ENCODE measurements at regions not wholly inside any gene's neighbourhood (a gene's known extent, or its start where the extent isn't known, plus 50 kb on each side); places are given as distances from the start of the nearest gene placed in this dataset.

GRCh38 chr13:68675209-68675608 lies 1432.4 kb upstream of the ATXN8OS start:
- intact Hi-C loops (cut with micrococcal nuclease): no loop called here
- Mint-ChIP-seq H3K27ac (no peak overlapping the region), H3K4me1 (no peaks in the 10 kb centered on the region), H3K27me3 (ENCODE audit: low read depth in 2 of 2) (no peaks in the 10 kb centered on the region), H3K36me3 (peaks cover 12% of the 10 kb centered on the region), H3K4me3 (no peak overlapping the region), H3K9me3 (peaks cover 13 to 17% of the 10 kb centered on the region in 2 donors)
- WGBS (ENCODE audit: insufficient coverage): 89% methylated on average over 1 of the region's 2 CpGs
- H3K27ac ChIP-seq (ENCODE audit: low read length): no peak overlapping the region
- no peaks in the 10 kb centered on the region for H3K4me1 ChIP-seq (ENCODE audit: control insufficient read depth, insufficient read depth, low read length)
- H3K27me3 ChIP-seq (ENCODE audit: control insufficient read depth, insufficient read depth, low read length): no peaks in the 10 kb centered on the region
- no peaks in the 10 kb centered on the region for H3K9me3 ChIP-seq (ENCODE audit: control insufficient read depth, insufficient read depth, low read length)
- ATAC-seq (no peak), DNase-seq (no peak)
- no peaks in the 10 kb centered on the region for H3K36me3 ChIP-seq (ENCODE audit: control insufficient read depth, insufficient read depth, low read length)
- H3K4me3 ChIP-seq (ENCODE audit: low read length): no peak overlapping the region
- no peak for TF ChIP-seq CTCF (IDR thresholded peaks at IDR 0.05)

- Mint-ChIP-seq H3K27ac (no peak overlapping the region), H3K9me3 (peaks cover 8 to 22% of the 10 kb centered on the region in 2 donors), H3K4me3 (no peak overlapping the region), H3K36me3 (no peaks in the 10 kb centered on the region), H3K27me3 (ENCODE audit: low read depth in 2 of 2) (no peaks in the 10 kb centered on the region), H3K4me1 (no peaks in the 10 kb centered on the region)
- intact Hi-C loops (cut with micrococcal nuclease): no loop called here
- no peaks in the 10 kb centered on the region for H3K4me1 ChIP-seq (ENCODE audit: control insufficient read depth, insufficient read depth, low read length)
- H3K9me3 ChIP-seq (ENCODE audit: control insufficient read depth, insufficient read depth, low read length): peaks cover 3% of the 10 kb centered on the region
- no peaks in the 10 kb centered on the region for H3K27me3 ChIP-seq (ENCODE audit: control insufficient read depth, insufficient read depth, low read length)
- no peaks in the 10 kb centered on the region for H3K36me3 ChIP-seq (ENCODE audit: control insufficient read depth, insufficient read depth, low read length)
- TF ChIP-seq CTCF (IDR thresholded peaks at IDR 0.05): no peak
- ATAC-seq (no peak), DNase-seq (no peak)
- 58% methylated on average over 1 of the region's 3 CpGs for WGBS (ENCODE audit: insufficient coverage)
- no peak overlapping the region for H3K4me3 ChIP-seq (ENCODE audit: low read length)
- no peak overlapping the region for H3K27ac ChIP-seq (ENCODE audit: low read length)
Measured at GRCh38 chr13:68667863-68668262, 1437.7 kb upstream of the PCDH9 start.

- H3K36me3 ChIP-seq (ENCODE audit: control insufficient read depth, insufficient read depth, low read length): no peaks in the 10 kb centered on the region
- Mint-ChIP-seq H3K9me3 (peaks cover 8 to 22% of the 10 kb centered on the region in 2 donors), H3K4me1 (no peaks in the 10 kb centered on the region), H3K4me3 (no peak overlapping the region), H3K27me3 (ENCODE audit: low read depth in 2 of 2) (no peaks in the 10 kb centered on the region), H3K36me3 (no peaks in the 10 kb centered on the region), H3K27ac (no peak overlapping the region)
- no peaks in the 10 kb centered on the region for H3K4me1 ChIP-seq (ENCODE audit: control insufficient read depth, insufficient read depth, low read length)
- ATAC-seq: no peak
- intact Hi-C loops (cut with micrococcal nuclease): no loop called here
- TF ChIP-seq CTCF (IDR thresholded peaks at IDR 0.05): no peak
- peaks cover 3% of the 10 kb centered on the region for H3K9me3 ChIP-seq (ENCODE audit: control insufficient read depth, insufficient read depth, low read length)
- 80% methylated on average over 8 of the region's 9 CpGs for WGBS (ENCODE audit: insufficient coverage)
- no peak for DNase-seq
- H3K27ac ChIP-seq (ENCODE audit: low read length): no peak overlapping the region
- no peaks in the 10 kb centered on the region for H3K27me3 ChIP-seq (ENCODE audit: control insufficient read depth, insufficient read depth, low read length)
- no peak overlapping the region for H3K4me3 ChIP-seq (ENCODE audit: low read length)
Measured at GRCh38 chr13:68666774-68667397, 1436.8 kb upstream of the PCDH9 start.

- H3K27ac Mint-ChIP-seq: no peak overlapping the region
- no peak for TF ChIP-seq CTCF (IDR thresholded peaks at IDR 0.05)
Measured at GRCh38 chr13:68645814-68646213, 1415.7 kb upstream of the PCDH9 start.

More at GRCh38 chr13:68645814-68646213, 1415.7 kb upstream of the PCDH9 start:
- Histone ChIP-seq H3K4me3 (ENCODE audit: low read length) (no peak overlapping the region), H3K36me3 (ENCODE audit: control insufficient read depth, insufficient read depth, low read length) (no peaks in the 10 kb centered on the region), H3K4me1 (ENCODE audit: control insufficient read depth, insufficient read depth, low read length) (no peaks in the 10 kb centered on the region), H3K9me3 (ENCODE audit: control insufficient read depth, insufficient read depth, low read length) (no peaks in the 10 kb centered on the region), H3K27me3 (ENCODE audit: control insufficient read depth, insufficient read depth, low read length) (no peaks in the 10 kb centered on the region), H3K27ac (ENCODE audit: low read length) (no peak overlapping the region)
- DNase-seq (no peak), ATAC-seq (no peak)
- intact Hi-C loops (cut with micrococcal nuclease): no loop called here
- no peak overlapping the region for H3K4me3 Mint-ChIP-seq
- H3K9me3 Mint-ChIP-seq: peaks cover 12 to 15% of the 10 kb centered on the region in 2 donors
- H3K27me3 Mint-ChIP-seq (ENCODE audit: low read depth in 2 of 2): no peaks in the 10 kb centered on the region
- no peaks in the 10 kb centered on the region for H3K4me1 Mint-ChIP-seq
- no peaks in the 10 kb centered on the region for H3K36me3 Mint-ChIP-seq

Data from natural killer cell (primary cell).